GM19395 (cell line): ENCODE measurements at regions not wholly inside any gene's neighbourhood (a gene's known extent, or its start where the extent isn't known, plus 50 kb on each side); places are given as distances from the start of the nearest gene placed in this dataset.
"Not testable (repeated sequence)": the region's sequence is repeated elsewhere in the genome, so short reads cannot be mapped to it uniquely, and the experiment has no call there.

Experiments
- ATAC-seq: cut with Tn5 transposase; IDR thresholded peaks from one replicate; pipeline ENCODE4 v1.9.1; 2021; ENCODE audit warnings: mild to moderate bottlenecking, moderate library complexity; ENCODE audit not compliant: unreplicated experiment

GRCh38 chr14:101301011-101301410 lies 260.3 kb upstream of the DIO3 start:
- ATAC-seq = no peak

DNA sequence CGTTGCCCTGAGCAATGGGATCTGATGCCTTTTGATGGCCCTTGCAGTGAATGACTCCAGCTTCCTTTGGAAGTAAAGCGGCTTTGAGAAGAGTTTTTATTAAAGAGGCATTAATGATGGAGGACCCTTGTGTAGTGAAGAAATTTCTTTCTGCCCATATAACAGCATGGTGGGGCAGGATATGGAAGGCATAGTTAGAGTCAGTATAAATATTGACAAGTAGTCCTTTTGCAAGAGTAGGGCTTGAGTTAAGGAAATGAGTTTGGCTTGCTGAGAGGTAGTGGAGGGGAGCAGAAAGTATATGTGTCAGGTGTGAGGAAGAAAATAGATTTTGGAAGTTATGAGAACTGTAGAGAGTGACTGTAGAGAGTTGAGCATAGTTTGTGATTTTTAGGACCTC lies 254.1 kb upstream of the DIO3 start:
- ATAC-seq = not testable (repeated sequence)

GRCh38 chr14:101311186-101311585 lies 250.1 kb upstream of the DIO3 start:
- ATAC-seq = not testable (repeated sequence)

GRCh38 chr14:101313268-101313667 lies 248.0 kb upstream of the DIO3 start:
- ATAC-seq = no peak

GRCh38 chr14:101315802-101316296 lies 245.4 kb upstream of the DIO3 start:
- no peak for ATAC-seq

DNA sequence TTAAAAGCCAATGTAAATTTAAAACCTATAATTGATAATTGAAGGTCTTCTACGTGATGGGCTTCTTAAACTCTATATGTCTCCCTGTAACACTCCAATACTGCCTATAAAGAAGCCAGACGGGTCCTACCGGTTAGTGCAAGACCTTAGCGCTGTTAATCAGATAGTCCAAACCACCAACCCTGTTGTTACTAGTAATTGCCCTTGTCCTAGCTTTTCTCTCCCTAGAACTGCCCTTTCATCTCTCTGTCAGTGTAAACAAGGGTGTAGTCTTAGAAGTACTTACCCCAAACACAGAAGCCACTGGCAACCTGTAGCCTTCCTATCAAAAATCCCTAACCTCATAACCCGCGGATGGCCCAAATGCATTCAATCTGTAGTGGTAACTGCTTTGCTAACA lies 243.0 kb upstream of the DIO3 start:
- no peak for ATAC-seq

DNA sequence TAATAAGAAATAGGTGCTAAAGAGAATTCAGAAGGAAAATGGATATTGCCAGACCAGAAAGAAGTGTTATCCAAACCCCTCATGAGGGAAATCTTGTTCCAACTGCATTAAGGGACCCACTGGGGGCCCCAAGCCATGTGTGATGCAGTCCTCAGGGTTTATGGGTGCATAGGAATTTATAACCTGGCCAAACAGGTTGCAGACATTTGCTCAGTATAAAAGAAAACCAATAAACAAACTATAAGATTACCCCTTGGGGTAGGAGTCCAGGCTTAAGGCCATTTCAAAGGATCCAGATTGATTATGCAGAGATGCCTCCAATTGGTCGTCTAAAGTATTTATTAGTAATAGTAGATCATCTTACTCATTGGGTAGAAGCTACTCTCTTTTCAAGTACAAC lies 240.9 kb upstream of the DIO3 start:
- no peak for ATAC-seq

- ATAC-seq = no peak
Observed at GRCh38 chr14:101322223-101322622, 239.1 kb upstream of the DIO3 start.

DNA sequence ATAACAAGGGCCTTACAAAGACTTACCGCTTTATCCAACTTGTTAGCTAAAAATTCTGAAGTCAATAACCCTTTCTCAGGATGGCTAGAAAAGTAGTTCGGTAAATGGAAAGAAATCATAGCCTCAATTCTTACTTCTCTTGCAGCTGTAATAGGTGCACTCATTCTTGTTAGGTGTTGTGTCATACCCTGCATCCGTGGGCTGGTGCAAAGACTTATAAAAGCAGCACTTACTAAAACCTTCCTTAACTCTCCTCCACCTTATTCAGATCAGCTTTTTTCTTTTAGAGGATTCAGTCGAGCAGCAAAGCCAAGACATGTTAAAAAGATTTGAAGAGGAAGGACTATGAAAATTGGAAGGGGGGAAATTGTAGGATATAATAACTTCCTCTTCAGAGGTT lies 238.2 kb upstream of the DIO3 start:
- no peak for ATAC-seq

GRCh38 chr14:101323614-101324235 lies 237.6 kb upstream of the DIO3 start:
- not testable (repeated sequence) for ATAC-seq

DNA sequence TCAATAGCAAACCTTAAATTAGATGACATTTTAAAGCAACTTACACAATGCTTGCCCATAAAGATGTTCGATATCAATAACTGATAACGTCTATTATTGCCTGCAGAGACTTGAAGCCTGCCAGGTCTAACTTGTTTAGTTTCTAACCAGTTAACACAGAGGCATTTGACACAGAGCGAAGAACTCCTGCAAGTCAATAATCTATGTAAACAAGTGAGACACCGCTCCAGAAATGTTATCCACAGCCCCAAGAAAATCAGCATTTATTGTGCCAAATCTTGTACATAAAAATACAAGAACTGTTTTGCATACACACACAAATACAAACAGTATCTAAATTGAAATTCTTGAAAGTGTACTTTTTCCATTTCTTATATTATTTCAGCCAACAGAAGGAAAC lies 236.0 kb upstream of the DIO3 start:
- ATAC-seq = no peak

DNA sequence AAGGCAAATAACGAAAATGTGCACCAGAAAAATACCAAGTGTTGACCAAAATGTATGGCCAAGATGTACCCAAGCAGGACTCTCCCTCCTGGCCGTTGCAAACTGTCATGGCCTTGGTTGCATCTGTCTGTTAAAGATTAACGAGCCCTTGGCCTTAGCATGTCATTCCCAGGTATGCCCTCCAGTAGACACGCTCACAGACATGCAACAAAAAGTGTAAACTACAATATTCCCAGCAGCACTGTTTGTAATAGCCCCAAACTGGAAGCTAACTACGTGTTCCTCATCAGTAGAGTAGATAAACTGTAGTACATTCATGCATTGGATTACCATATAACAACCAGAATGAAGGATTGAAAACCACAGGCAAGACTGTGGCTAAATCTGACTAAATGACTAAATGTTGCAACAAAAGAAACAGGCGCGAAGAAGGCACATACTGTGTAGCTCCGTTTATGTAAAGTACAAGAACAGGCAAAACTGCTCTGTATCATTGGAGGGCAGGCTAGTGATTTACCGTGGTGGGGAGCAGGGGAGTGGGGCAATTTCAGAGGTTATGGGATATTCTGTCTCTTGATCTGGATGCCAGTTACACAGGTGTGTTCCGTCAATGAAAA lies 232.8 kb upstream of the DIO3 start:
- no peak for ATAC-seq

- ATAC-seq = no peak
Observed at GRCh38 chr14:101330416-101331140, 230.7 kb upstream of the DIO3 start.

DNA sequence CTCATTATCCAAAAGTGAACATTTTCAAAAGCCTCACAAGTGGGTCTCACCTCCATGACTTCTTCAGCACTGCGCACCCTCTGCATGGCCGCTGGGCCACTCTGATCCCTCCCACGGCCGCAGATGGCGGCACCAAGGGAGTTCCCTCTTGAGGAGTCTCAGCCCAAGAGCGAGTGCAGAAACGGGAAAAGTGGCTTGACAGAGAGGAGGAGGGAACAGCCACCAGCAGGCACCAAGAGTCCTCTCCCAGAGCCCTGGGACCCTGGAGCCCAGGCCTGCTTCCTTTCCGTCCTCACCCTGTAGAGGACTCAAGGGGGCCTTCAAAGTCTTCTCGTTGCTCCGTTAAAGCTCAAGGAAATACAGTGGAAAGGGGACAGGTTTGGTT lies 230.2 kb upstream of the DIO3 start:
- no peak for ATAC-seq

DNA sequence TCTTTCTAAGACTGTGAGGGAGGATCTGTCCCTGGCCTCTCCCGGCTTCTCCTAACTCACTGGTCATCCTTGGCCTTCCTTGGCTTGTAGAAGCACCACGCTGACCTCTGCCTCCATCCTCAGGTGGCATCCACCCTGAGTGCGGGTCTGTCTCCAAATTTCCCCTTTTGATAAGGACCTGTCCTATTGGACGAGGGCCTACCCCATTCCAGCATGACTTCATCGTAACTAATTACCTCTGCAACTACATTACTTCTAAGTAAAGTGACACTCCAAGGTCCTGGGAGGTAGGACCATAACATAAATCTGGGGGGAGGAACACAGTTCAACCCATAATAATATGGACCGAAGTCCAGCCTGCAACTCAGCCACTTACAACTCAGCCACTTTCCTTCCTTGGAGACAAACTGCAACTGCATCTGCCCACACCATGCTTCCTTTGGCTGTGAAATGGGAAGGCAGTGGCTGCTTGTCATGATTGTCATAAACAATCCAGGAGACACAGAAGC lies 229.6 kb upstream of the DIO3 start:
- ATAC-seq = no peak

- no peak for ATAC-seq
Observed at GRCh38 chr14:101332281-101332680, 229.0 kb upstream of the DIO3 start.

- ATAC-seq = no peak
Observed at GRCh38 chr14:101333335-101334280, 227.7 kb upstream of the DIO3 start.

GRCh38 chr14:101334656-101335055 lies 226.6 kb upstream of the DIO3 start:
- no peak for ATAC-seq

DNA sequence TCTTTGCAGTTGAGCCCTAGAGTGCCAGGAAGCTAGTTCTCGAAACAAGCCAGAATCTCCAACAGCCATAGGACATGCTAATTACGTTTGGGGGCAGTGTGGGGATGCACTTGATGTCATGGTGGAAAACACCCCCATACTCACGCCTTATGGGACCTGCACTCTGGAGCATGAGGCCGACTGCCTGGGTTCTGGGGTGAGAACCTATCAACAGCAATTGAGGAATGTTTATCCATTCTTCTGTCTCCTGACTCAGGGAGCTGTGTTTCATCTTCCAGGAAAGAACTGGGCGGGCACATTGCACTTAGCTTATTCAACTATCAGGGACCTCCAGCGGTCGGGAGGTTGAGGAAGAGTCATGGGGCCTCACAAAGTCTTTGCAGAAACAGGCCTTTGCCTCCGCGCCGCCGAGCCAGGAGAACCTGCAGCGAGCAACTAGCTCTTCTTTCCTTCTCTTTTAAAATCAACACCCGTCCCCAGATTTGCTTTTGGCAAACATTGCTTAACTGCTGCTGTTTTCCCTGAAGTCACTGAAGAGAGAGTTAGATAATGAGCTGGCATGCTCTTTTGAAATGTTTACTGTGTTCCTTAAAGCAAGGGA lies 226.1 kb upstream of the DIO3 start:
- ATAC-seq = no peak

DNA sequence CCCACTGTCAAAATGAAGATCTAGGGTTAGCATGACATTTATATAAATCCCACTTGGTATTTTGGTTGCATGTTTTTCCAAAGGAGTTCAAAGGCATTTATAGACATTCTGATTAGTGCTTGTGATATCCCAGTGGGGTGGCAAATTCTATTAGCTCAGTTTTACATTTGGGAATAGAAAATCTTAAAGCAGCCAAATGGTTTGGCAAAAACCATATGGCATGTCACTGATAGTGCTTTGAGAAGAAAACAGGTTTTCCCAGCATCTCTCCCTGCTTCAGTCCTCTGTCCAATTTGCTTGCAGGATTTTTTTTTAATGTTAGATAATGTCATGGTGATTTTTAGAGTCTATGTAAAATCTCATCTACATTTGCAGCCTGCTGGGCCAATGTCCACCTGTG lies 225.1 kb upstream of the DIO3 start:
- no peak for ATAC-seq
